Fibroblast of lung (primary cell): ENCODE measurements at regions not wholly inside any gene's neighbourhood (a gene's known extent, or its start where the extent isn't known, plus 50 kb on each side); places are given as distances from the start of the nearest gene placed in this dataset.

Experiments
- EZH2 ChIP-seq: IDR thresholded peaks from 2 replicates; pipeline ENCODE4 v1.5.1; 2012; ENCODE audit warnings: low read length, control low read depth, mild to moderate bottlenecking; ENCODE audit errors: missing control alignments
- TF ChIP-seq, protein P1 (sequence below), 2 donors: IDR thresholded peaks in 1 of 2; conservative IDR thresholded peaks in 1 of 2; 1 replicate in 1 of 2; 2 replicates in 1 of 2; pipeline ENCODE4 v1.5.1; 2011 to 2012; ENCODE audit warnings: low read length in 2 of 2, control low read depth in 1 of 2, inconsistent platforms in 1 of 2, low read depth in 1 of 2, mild to moderate bottlenecking in 1 of 2

DNA sequence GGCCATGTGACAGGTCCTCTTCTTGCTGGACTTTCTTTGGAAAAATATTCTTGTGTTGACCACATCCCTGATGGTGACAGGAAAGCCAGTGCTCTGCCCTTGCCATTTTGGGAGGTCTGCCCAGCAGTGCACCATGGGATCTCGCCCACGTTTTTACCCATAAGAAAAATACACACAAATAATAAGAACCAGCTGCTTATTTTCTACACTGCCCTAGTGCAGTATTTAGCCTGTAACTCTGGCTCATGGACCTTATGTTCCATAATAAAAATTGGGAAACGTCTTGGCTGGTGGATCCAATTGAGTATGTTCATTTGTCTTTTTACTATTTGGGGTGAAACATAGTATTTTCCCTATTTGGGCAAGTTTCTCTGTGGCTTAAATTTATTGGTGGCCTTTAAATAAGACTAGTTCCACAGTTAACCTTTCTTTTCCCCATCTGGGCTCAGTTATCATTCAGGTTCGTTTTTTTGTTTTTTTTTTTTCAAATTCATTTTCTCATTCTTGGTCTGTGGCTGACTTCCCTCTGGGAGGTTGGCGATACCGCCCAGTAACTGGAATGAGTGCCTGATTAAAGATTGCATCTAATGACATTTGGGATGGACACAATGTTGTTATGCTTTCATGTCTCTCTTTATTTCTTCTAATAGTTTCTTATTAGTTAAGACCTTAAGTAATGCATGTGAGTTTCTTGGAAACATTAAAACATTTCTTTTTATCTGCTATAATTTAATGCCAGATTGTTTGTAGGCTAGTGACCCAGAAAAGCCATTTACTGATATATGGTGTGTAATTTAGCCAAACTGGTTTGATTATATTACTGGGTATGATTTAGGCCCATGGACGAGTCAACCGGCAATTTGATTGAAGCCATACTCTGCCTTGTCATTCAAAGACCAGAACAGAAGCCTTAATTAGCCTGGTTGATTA, 163.7 kb downstream of the FGF10 start:
- TF ChIP-seq, protein P1, sequence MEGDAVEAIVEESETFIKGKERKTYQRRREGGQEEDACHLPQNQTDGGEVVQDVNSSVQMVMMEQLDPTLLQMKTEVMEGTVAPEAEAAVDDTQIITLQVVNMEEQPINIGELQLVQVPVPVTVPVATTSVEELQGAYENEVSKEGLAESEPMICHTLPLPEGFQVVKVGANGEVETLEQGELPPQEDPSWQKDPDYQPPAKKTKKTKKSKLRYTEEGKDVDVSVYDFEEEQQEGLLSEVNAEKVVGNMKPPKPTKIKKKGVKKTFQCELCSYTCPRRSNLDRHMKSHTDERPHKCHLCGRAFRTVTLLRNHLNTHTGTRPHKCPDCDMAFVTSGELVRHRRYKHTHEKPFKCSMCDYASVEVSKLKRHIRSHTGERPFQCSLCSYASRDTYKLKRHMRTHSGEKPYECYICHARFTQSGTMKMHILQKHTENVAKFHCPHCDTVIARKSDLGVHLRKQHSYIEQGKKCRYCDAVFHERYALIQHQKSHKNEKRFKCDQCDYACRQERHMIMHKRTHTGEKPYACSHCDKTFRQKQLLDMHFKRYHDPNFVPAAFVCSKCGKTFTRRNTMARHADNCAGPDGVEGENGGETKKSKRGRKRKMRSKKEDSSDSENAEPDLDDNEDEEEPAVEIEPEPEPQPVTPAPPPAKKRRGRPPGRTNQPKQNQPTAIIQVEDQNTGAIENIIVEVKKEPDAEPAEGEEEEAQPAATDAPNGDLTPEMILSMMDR (conservative IDR thresholded peaks at IDR 0.05 in 1 of 2, IDR thresholded peaks at IDR 0.05 in 1 of 2; ENCODE audit: low read depth in 1 of 2, low read length in 2 of 2): no peak
- no peak for TF ChIP-seq EZH2
